Right lobe of liver (tissue), 6 donors: ENCODE measurements at regions not wholly inside any gene's neighbourhood (a gene's known extent, or its start where the extent isn't known, plus 50 kb on each side); places are given as distances from the start of the nearest gene placed in this dataset.

Experiments used
- ATAC-seq, 4 donors: fragments of 200-7000 bp; cut with Tn5 transposase; one replicate each; pipeline ENCODE4 v1.9.1; 2020; ENCODE audit warnings: mild to moderate bottlenecking in 4 of 4, moderate library complexity in 4 of 4
- DNase-seq, 3 donors: peaks; one replicate each; pipeline ENCODE4 v3.0.0-alpha.2; 2020
- H3K27ac ChIP-seq, 3 donors: fragments of 200-600 bp; one replicate each; pipeline ENCODE4 v1.8.0; 2022
- H3K27me3 ChIP-seq, 2 donors: fragments of 200-600 bp; one replicate each; pipeline ENCODE4 v1.8.0; 2022
- H3K36me3 ChIP-seq, 4 donors: fragments of 200-600 bp; sonication (generic) in 1 of 4; one replicate each; pipeline versions ENCODE4 v1.5.1 to v1.8.0; 2017 to 2022; ENCODE audit warnings: control low read depth in 1 of 4
- H3K4me1 ChIP-seq, 4 donors: fragments of 200-600 bp; sonication (generic) in 1 of 4; one replicate each; pipeline versions ENCODE4 v1.5.1 to v1.8.0; 2017 to 2022; ENCODE audit warnings: control low read depth in 1 of 4
- H3K4me3 ChIP-seq, 3 donors: fragments of 200-600 bp; one replicate each; pipeline ENCODE4 v1.8.0; 2022
- H3K9me3 ChIP-seq, 4 donors: fragments of 200-600 bp; sonication (generic) in 1 of 4; one replicate each; pipeline versions ENCODE4 v1.5.1 to v1.8.0; 2017 to 2022; ENCODE audit warnings: control low read depth in 1 of 4
- POLR2A ChIP-seq: fragments of 450-650 bp; IDR thresholded peaks from one replicate; pipeline ENCODE4 v1.6.1; 2017; ENCODE audit warnings: antibody characterized with exemption, mild to moderate bottlenecking
- whole genome bisulfite sequencing: methylation state at CpG from one replicate; pipeline ENCODE4 v1.1.6; 2018; ENCODE audit warnings: low coverage, low lambda C conversion rate; ENCODE audit not compliant: insufficient coverage; ENCODE audit errors: missing lambda C conversion rate; 5-methylcytosine and 5-hydroxymethylcytosine counted together
- intact Hi-C, 2 donors: fragments of 100-400 bp; cut with DNase I; formaldehyde crosslinking; loops; one replicate each; pipeline versions ENCODE4 v1.11.2 to v1.14.1; 2022
- TF ChIP-seq, protein P1 (sequence below), 4 donors: fragments of 200-600 bp in 3 of 4; fragments of 450-650 bp in 1 of 4; IDR thresholded peaks; one replicate each; pipeline versions ENCODE4 v1.5.1 to v1.8.0; 2016 to 2022; ENCODE audit warnings: antibody characterized with exemption in 4 of 4, mild to moderate bottlenecking in 2 of 4
- donor health status: DM: no; HTN: yes; CAD: no.
- donor health status: DM: no; HTN: no; CAD: no.
- donor health status: DM: no; HTN: no; CAD: no.
- donor health status: DM: no; HTN: yes; CAD: no.
- donor health status: DM: no; HTN: yes; CAD: no.

DNA sequence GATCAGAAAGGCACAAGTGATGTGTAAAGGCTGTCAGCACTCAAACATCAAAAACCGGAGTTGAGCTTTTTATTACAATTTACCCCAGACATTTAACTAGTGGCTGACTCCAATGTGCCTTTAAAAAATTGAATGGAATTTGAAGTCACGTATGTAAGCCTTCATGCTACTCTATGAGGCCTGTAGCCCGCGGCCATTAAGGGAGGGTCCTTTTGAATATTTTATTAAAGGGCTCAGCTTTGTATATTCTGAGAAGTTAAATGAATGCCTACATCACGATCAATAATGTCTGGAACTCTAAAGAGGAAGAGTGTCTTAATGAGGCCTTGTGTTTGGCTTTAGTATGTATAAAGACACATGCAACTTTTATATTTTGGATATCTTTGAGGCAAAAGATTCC is 916.6 kb upstream of the CELF2 start:
- Histone ChIP-seq H3K27me3 (no peaks in the 10 kb centered on the region), H3K27ac (no peak overlapping the region), H3K9me3 (peaks cover 0 to 2% (median 0%) of the 10 kb centered on the region in 4 donors), H3K4me1 (no peaks in the 10 kb centered on the region), H3K4me3 (no peak overlapping the region), H3K36me3 (no peaks in the 10 kb centered on the region)
- intact Hi-C loops = no loop called here
- ATAC-seq (no peak), DNase-seq (no peak)
- TF ChIP-seq, protein P1, sequence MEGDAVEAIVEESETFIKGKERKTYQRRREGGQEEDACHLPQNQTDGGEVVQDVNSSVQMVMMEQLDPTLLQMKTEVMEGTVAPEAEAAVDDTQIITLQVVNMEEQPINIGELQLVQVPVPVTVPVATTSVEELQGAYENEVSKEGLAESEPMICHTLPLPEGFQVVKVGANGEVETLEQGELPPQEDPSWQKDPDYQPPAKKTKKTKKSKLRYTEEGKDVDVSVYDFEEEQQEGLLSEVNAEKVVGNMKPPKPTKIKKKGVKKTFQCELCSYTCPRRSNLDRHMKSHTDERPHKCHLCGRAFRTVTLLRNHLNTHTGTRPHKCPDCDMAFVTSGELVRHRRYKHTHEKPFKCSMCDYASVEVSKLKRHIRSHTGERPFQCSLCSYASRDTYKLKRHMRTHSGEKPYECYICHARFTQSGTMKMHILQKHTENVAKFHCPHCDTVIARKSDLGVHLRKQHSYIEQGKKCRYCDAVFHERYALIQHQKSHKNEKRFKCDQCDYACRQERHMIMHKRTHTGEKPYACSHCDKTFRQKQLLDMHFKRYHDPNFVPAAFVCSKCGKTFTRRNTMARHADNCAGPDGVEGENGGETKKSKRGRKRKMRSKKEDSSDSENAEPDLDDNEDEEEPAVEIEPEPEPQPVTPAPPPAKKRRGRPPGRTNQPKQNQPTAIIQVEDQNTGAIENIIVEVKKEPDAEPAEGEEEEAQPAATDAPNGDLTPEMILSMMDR (IDR thresholded peaks at IDR 0.05) = no peak
- TF ChIP-seq POLR2A = no peak
- WGBS = 52% methylated on average over 5 of the region's 5 CpGs

DNA sequence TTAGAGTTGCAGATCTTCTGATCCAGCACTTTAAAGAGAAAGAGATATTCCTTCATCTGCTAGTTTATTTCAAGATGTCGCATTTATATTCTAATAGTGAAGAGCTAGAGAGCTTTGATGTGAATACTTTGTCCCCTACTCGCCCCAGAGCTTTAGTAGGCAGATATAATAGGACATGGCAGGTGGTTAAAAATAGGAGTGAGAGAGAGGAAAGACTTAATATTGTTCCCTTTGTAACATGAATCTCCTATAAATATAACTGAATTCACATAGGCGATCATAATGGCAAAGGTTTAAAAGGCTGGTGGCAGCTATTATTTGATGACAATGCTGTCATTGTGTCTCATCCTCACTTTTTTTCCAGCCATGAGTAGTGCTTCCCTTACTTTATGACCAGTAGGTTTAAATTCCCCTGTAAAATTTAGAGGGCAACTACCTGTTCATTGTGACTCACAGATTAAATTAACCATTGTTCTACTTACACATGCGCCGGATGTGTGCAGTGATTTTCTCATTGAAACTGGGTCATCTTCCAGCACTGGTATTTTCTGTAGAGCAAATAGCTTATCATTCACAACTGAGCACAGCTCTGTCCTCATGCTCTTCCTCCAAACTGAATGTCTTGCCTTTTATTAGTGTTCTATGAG is 906.7 kb upstream of the CELF2 start:
- no peaks in the 10 kb centered on the region for H3K36me3 ChIP-seq
- H3K27ac ChIP-seq = no peak overlapping the region
- ATAC-seq (no peak), DNase-seq (no peak)
- no peaks in the 10 kb centered on the region for H3K27me3 ChIP-seq
- WGBS = 77% methylated on average over 5 of the region's 5 CpGs
- H3K4me3 ChIP-seq = no peak overlapping the region
- no peak for TF ChIP-seq POLR2A
- TF ChIP-seq, protein P1 (IDR thresholded peaks at IDR 0.05) = no peak
- no peaks in the 10 kb centered on the region for H3K9me3 ChIP-seq
- no peaks in the 10 kb centered on the region for H3K4me1 ChIP-seq
- intact Hi-C loops = no loop called here

DNA sequence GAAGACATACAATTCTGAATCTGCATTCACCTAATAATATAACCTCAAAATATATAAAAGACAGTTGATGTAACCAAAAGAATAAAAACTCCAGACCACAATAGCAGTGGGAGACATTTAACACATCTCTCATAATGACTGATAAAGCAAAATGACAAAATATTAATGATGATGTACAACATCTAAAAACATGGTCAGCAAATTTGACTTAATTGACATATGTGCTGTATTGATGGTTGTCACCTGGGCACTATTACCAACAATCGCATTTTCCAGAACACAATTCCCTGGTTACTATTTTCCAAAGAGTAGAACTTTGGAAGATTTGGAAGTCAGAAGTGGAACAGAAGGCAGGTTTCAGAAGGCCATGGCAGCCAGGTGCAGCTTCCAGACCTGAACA is 899.5 kb upstream of the CELF2 start:
- intact Hi-C loops = no loop called here
- no peak overlapping the region for H3K4me3 ChIP-seq
- TF ChIP-seq, protein P1 (IDR thresholded peaks at IDR 0.05) = no peak
- no peak for TF ChIP-seq POLR2A
- no peak for DNase-seq
- H3K4me1 ChIP-seq = no peaks in the 10 kb centered on the region
- 71% methylated on average over 1 of the region's 1 CpG for WGBS
- no peaks in the 10 kb centered on the region for H3K27me3 ChIP-seq
- no peak overlapping the region for H3K27ac ChIP-seq
- no peak for ATAC-seq
- no peaks in the 10 kb centered on the region for H3K9me3 ChIP-seq
- H3K36me3 ChIP-seq = no peaks in the 10 kb centered on the region

DNA sequence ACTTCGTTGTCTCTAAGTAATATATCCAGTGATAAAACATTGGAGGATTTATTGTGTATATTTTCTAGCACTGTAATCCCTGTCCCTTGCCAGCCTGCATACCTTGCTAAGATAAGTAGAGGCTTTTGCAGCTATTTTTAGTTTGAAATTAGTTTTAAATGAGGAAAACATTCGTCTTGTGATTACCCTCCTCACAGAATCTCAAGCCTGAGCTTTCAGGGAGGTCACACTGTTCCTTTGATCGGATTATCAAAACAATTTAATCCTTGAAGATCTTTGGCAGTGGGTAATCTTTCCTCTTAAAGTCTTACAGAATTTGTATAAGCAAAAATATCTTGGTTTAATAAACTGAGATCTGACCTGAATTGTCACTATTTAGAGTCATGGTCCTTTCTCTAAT is 897.0 kb upstream of the CELF2 start:
- H3K27me3 ChIP-seq = no peaks in the 10 kb centered on the region
- DNase-seq = no peak
- H3K27ac ChIP-seq = no peak overlapping the region
- H3K9me3 ChIP-seq = no peaks in the 10 kb centered on the region
- no peaks in the 10 kb centered on the region for H3K36me3 ChIP-seq
- TF ChIP-seq, protein P1 (IDR thresholded peaks at IDR 0.05) = no peak
- no peak for TF ChIP-seq POLR2A
- no peak for ATAC-seq
- WGBS = 32% methylated on average over 3 of the region's 3 CpGs
- intact Hi-C loops = no loop called here
- H3K4me1 ChIP-seq = no peaks in the 10 kb centered on the region
- no peak overlapping the region for H3K4me3 ChIP-seq

DNA sequence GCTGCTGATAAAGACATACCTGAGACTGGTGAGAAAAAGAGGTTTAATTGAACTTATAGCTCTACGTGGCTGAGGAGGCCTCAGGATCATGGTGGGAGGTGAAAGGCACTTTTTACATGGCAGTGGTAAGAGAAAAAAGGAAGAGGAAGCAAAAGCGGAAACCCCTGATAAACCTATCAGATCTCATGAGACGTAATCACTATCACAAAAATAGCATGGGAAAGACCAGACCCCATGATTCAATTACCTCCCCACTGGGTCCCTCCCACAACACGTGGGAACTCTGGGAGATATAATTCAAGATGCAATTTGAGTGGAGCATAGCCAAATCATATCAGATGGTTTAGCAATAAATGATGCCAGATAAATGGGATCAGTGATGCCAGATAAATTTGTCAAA is 892.0 kb upstream of the CELF2 start:
- H3K36me3 ChIP-seq = no peaks in the 10 kb centered on the region
- ATAC-seq (no peak), DNase-seq (no peak)
- no peak overlapping the region for H3K4me3 ChIP-seq
- intact Hi-C loops = no loop called here
- no peaks in the 10 kb centered on the region for H3K27me3 ChIP-seq
- no peak overlapping the region for H3K27ac ChIP-seq
- H3K9me3 ChIP-seq = no peaks in the 10 kb centered on the region
- WGBS = 33% methylated on average over 3 of the region's 4 CpGs
- no peaks in the 10 kb centered on the region for H3K4me1 ChIP-seq
- TF ChIP-seq POLR2A = no peak
- TF ChIP-seq, protein P1 (IDR thresholded peaks at IDR 0.05) = no peak
